Right renal cortex interstitium (tissue), 3 donors: ENCODE measurements at regions not wholly inside any gene's neighbourhood (a gene's known extent, or its start where the extent isn't known, plus 50 kb on each side); places are given as distances from the start of the nearest gene placed in this dataset.
"Not testable (repeated sequence)": the region's sequence is repeated elsewhere in the genome, so short reads cannot be mapped to it uniquely, and the experiment has no call there.

Experiments
- DNase-seq, 3 donors: peaks; one replicate each; pipeline ENCODE4 v3.0.0-alpha.2; 2013; ENCODE audit warnings: low read depth in 3 of 3, low spot score in 2 of 3

DNA sequence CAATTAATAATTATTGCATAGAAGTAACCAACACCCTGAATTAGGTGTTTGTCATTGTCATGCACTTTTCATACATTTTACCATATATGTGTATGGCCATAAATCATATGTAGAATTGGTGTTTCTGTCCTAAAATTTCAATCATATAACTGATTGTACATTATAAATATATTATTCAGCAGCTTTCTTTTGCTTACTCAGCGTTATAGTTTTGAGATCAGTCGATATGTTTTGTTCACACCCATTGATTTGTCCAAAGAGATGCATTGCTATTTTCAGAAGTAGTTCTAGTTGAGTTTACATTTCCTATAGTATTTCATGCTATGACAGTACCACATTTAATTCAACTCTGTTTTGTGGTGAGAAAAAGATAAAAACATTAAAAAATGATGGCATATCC, 50.5 kb upstream of the PARP4 start:
- DNase-seq: no peak

DNA sequence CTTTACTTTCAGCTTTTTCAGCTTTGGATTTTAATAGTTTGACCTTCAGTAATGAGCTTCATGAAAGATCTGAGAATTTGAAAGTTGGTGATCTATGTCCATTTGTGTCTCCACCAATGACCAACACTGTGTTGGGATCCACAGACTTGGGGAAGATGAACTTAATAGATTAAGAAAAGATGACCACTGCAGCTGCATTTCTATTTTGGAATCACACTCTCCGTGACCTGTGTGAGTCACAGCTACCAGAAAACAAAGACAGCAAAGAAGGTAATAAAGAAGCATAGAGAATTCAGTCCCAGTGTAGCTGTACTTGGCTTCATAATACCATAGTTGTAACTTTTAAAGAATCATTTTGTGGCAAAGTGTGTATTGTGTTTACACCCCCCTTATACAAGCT, 51.4 kb upstream of the PARP4 start:
- DNase-seq: not testable (repeated sequence)

DNA sequence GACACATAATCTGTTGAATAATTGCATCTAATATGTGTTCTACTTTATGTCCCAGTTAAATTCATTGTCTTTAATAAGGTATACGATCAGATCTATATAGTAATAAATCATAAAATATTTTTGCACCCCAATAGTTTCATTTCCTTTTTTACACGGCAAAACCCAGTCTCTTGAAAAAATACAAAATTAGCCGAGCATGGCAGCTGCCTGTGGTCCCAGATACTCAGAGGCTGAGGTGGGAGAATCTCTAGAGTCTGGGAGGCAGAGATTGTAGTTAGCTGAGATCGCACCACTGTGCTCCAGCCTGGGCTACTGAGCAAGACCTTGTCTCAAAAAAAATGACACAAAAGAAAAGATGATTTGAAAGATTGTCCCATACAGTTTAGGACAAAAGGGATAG, 52.3 kb upstream of the PARP4 start:
- no peak for DNase-seq

DNA sequence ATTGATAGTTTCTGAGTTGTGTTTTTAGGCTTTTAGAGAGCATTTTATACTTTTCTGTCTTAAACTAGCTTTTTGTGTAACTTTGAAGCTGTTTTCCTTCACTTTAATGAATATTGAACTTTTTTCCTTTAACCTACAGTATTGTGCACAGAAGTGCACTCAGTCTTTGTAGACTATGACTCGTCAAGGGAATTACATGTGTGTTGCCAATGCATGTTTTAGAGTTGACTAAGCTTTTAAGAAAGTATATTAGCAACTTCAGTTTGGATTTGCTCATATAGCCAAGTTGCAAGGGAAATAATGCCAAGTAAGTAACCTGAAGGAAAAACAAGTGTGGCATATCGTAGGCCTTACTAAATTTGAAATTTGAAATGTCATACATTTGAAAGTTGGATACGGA, 55.0 kb upstream of the PARP4 start:
- not testable (repeated sequence) for DNase-seq

DNA sequence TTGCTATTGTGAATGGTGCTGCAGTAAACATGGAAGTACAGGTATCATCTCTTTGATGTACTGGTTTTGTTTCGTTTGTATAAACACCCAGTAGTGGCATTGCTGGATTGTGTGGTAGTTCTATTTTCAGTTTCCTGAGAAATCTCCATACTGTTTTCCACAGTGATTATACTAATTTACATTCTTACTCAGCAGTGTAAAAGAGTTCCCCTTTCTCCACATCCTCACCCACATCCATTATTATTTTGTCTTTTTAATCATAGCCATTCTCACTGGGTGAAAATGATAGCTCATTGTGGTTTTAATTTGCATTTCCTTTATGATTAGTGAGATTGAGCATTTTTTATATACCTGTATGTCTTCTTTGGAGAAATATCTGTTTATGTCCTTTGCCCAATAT, 62.3 kb upstream of the PARP4 start:
- no peak for DNase-seq

DNA sequence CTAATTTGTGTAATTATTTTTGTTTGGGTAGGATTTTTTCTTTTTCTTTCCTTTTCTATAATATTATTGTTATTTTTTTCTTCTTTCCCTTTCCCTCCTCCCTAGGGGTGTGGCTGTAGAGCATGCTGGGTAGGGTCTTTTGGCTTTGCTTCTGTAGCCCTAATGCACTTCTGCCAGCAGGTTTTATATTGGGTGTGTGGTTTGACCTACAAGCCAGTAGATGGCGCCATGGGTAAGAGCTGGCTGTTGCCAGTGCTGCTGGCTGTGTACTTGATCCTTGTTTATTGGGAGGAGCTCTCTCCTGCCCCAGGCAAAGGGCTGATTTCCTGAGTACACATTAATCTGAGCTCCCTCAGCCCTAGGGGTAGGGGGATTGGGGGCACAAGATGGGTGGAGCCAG, 67.7 kb upstream of the PARP4 start:
- DNase-seq: peak in 1 of 3 donors; percentile 12

DNA sequence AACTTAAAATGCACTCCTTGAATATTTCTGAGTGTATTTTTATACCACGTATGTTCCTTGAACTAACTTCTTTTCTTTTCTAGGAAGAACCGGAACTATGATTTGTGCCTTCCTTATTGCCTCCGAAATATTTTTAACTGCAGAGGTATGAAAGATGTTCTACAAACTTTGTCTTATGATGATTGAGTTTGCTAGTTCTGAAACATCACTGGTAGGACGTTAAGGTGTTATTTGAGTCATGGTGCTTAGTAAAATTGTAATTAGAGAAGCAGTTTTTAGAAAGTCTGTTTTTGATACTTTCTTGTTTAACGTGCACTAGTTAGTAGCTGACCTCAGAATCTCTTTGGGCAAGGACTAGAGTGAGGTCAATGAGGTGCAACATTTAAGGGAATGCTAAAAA, 69.0 kb upstream of the PARP4 start:
- not testable (repeated sequence) for DNase-seq

DNA sequence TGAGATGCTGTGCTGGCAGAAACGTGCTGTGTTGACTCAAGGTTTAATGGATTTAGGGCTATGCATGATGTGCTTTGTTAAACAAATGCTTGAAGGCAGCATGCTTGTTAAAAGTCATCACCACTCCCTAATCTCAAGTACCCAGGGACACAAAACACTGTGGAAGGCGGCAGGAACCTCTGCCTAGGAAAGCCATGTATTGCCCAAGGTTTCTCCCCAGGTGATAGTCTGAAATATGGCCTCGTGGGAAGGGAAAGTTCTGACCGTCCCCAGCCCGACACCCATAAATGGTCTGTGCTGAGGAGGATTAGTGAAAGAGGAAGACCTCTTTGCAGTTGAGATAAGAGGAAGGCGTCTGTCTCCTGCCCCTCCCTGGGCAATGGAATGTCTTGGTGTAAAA, 79.1 kb upstream of the PARP4 start:
- not testable (repeated sequence) for DNase-seq

DNA sequence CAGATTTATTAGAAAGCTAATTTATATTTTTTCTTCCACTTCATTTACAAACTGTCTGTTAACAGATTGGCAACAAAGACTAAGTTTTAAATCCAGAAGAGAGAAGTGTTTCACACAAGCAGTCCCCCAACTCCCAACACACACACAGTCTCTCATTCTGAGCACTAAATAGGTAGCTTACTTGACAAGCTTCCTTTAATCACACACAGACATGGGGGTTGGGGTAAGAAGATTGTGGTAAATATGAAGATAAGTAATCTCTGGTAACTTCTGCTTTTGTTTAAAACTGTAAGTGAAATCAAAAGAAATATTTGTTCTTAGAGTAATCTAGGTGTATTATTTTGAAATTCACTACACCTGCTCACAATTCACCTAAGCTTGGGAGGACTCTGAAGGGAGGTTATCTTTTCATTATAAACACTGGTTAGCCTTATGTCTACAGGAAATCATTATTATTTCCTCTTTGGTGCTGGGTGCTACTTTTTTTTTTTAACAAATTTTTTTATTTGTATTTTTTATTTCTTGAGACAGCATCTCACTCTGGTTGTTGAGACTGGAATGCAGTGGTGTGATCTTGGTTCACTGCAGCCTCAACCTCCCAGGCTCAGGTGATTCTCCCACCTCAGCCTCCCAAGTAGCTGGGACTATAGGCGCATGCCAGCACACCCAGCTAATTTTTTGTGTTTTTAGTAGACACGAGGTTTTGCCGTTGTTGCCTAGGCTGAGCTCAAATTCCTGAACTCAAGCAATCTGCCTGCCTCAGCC, 82.1 kb upstream of the ATP12A start:
- DNase-seq: not testable (repeated sequence)

DNA sequence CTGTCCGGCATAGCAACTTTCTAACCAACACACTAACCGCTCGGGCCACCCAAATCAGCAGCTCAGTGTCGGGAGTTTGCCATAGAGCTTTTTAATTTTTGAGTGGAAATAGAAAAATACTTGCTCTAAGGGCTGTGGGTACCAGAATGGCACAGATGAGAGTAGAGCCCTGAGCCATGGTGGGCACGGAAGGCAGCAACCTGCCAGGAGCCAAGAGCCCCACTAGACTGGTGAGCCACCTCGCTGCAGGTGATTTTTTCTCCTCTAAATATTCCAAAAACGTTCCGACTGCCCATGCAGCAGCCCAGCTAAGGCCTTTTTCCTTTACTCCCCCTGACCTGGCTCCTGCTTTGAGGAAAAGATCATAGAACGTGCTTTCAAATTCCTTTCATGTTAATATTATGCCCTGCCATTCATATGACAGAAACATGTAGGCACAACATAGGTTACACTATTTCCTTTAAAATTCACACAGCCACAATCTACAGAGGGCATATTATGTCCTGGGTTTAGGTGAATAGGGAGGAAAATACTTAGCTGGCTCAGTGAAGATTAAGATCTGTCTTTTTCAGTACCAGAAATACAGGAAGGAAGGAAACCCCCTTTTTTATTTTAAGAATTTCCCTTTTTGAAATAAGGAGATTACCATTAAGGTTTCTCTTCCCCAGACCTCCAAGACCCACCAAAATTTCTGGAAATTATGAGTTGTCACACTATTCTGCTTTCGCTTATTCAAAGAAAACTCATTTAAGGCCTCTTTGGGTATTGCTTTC, 81.0 kb upstream of the ATP12A start:
- not testable (repeated sequence) for DNase-seq

DNA sequence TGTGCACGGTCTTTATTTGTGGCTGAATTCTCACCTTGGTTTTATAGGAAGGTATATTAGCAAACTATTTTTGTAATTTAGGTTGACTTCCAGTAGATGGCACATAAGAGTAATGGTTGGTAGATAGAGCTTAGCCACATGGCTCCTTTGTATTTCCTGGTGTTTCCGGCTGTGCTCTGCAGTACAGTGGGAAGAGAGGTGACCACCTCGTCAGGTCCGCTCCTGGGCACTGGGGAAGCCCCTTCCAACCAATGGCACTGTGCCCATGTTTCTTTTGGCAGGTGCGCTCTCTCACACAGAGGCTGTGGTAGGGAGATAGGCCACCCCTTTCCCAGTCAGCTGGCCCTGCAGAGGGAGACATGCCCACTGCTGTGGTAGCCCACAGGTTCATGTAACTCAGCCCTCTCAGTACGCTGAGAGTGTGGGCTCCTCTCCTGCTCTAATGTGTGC, 74.3 kb upstream of the ATP12A start:
- no peak for DNase-seq

DNA sequence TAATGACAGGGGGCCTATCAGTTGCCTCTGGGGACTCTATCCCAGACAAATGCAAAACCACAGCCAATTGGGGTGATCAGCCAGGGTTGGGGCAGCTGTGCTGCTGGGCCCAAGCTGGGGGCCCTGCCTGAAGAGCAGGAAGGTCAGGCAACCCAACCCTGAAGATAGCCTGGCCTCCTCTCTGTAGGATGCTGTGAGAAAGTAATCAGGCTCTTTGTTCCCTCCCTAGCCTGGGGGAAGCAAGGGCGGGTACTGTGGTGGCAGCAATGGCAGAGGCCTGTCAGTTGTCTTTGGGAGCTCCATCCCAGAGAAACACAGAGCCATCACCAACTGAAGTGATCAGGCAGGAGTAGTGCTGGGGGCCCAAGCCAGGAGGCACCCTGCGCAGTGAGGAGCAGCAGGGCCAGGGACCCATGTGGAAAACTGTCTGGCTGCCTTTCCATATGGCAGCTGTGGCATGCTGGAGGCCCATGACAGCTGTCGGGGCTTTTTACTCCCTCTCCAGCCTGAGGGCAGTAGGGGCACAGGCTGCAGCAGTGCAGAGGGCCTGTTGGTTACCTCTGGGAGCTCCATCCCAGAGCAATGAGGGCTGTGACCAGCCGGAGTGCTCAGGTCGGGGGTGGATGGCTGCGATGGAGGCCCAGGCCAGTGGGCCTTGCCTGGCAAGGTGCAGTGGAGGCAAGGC, 73.6 kb upstream of the ATP12A start:
- DNase-seq: no peak

DNA sequence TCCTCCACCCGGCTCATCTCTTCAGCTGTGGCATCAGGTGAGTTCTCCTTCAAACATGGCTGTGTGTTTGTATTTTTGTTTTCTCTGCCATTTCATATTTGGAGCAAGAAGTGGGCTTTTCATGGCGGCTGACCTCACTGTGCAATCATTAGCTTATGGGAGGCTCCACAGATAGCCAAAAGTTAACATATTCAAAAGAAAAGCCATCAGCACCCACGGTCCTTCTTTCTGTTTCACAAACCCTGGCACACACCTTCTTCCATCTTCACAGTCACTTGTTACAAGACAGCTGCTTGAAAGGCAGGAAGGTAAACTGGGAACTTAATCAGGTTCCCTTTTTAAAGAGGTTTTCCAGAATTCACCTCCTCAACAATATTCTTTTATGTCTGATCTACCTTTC, 69.3 kb upstream of the ATP12A start:
- no peak for DNase-seq

DNA sequence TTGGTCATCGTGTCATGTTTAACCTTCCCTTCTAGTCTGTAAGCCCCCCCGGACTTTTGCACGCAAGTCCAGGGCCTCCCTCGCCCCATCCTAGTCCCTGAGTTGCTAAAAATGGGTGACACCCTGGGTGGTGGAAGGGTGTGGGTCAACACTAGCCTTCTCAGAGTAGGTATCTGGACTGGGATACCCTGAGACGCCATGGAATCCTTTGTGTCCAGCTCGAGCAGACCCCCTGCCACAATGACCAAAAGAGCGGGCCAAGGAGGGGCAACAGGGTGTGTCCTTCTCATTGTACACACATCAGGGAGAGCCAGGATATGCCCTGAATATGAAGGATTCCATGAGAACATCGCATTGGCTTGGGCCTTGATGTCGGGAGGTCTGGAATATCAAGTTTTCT, 67.5 kb upstream of the ATP12A start:
- no peak for DNase-seq

DNA sequence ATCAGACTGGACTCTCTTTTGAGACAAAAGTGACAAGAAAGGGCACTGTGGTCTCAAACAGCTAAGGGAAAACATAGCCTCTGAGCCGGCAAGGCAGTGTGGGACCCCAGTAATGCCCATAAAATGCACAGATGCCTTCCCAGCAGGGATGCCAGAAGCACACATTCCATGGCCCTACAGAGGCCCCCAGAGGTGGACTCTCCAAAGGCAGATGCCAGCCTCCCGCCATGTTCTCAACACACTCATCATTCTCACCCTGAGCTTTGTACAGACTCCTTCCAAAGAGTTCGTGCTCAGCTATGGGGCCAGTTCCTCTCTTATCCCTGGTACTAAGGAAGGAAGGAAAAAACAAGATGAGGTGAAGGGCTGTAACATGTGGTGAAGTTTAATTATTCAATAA, 67.1 kb upstream of the ATP12A start:
- DNase-seq: no peak

DNA sequence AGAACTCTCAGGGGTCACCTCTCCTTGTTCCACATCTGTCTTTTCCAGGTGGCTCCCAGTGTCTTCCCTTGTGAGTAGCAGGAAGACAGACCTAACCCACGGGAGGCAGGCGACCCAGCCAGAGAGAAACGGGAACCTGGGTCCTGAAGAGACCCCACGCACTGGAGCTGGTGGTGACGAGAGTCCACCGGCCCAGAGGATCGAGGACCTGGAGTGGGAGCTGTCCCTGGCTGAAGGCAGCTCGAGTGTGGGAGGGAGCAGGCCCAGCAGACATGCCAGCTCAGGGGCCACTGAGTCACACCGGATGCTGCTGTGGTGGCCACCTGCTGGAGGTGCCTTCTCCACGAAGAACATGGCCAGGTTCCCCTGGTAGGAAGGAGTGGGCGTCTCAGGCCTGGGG, 66.5 kb upstream of the ATP12A start:
- no peak for DNase-seq

DNA sequence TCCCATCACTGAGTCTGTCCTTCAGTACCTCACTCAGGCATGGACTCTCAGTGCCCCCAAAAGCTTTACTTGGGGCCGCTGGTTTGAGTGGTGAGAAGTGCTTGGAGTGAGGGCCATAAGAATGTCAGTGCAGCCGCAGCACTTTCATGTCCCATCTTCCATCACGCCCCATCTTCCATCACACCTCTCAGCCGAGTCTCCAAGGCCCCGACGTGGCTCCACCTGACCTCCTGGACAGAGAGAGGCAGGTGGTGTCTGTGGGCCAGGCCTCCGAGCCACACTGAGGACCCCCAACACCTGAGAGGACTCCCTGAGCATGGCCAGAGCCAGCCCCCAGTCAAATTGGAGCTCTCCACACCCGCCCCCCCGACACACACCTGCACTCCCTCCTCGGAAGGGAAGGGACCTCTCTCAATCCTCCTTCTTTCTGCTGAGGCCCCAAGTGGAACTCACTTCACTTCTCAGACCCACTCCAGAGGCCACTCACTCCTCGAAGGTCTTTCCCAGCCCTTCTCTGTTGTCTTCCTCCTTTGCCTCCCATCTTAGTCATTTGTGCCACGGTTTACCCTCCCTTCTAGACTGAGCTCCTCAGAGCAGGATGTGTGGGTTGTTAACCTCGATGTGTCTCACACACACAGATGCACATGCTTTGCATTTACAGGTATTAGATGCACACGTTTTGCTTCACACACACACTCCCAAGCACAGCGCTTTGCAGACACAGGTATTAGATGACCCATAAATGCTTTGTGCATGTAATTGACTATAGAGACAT, 65.7 kb upstream of the ATP12A start:
- no peak for DNase-seq

DNA sequence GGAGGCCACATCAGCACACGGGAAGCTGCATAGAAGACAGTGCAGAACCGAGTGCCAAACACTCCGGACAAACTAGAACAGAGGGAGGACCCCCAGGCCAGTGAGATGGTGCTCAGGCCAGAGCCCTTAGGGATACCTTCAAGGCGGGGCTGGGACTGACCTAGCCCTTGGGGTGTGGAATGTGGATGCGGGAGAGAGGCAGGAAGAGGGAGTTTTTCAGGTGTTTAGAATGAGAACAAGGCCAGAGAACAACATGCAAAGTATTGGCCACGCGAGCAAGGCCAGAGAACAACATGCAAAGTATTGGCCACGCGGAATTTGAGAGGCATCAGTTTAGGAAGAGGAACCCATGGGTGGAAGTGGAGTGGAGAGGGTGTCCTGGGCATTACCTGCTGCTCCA, 65.1 kb upstream of the ATP12A start:
- DNase-seq: no peak

DNA sequence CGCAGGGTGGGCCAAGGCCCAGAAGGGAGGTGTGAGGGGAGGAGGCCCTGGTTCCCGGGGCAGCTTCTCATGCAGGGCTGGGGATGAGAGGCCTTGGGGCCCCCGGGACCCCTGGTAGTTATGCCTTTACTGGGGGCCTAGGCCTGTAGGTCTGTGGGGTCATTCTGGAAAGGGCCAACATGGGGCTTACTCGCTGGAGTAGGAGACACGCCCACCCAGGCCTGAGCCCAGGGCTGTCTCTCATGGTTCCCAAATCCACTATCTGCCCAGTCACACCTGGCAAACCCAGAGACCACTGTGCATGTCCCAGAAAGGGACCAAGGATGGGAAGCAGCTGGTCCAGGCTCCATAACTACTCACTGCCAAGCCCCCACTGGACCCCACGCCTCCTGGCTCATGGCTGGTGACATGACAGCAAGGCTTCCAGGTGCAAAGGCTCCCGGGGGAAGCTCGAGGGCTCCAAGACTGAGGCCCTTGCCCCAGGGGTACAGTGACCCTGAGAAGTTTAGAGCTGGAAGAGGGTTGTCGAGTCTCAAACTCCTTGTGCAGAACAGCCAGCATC, 64.2 kb upstream of the ATP12A start:
- DNase-seq: no peak

DNA sequence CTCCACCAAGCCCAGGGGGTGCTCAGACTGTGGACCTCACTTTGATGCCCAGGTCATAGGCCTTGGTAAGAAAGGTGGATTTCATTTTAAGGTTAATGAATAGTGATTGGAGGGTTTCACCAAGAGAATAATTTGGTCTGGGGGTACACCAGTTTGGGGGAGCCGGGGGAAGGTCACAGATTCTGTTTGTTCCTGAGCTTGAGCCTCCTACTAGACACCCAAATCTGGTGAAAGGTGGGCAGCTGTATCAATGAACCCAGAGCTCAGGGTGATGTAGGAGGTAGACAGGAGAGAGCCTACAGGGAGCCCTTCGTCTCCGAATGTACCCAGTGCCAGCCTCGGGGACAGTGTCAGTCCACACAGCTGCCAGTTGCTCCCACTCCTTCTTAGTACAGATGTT, 63.7 kb upstream of the ATP12A start:
- DNase-seq: no peak
